Adipocyte (in vitro differentiated cells): ENCODE measurements at regions not wholly inside any gene's neighbourhood (a gene's known extent, or its start where the extent isn't known, plus 50 kb on each side); places are given as distances from the start of the nearest gene placed in this dataset.
"Not testable (repeated sequence)": the region's sequence is repeated elsewhere in the genome, so short reads cannot be mapped to it uniquely, and the experiment has no call there.

Experiments used
- DNase-seq: peaks from one replicate; pipeline ENCODE4 v3.0.0-alpha.2; 2015; ENCODE audit warnings: low read depth
- H3K27me3 ChIP-seq: replicated peaks from 2 replicates; pipeline ENCODE4 v1.7.0; 2013; ENCODE audit warnings: mild to moderate bottlenecking, low read length, moderate library complexity; ENCODE audit not compliant: control insufficient read depth, insufficient read depth
- H3K36me3 ChIP-seq: 2 replicates; pipeline ENCODE4 v1.7.0; 2013; ENCODE audit warnings: low read length, mild to moderate bottlenecking, moderate library complexity; ENCODE audit not compliant: control insufficient read depth, insufficient read depth, severe bottlenecking
- H3K4me1 ChIP-seq: 2 replicates; pipeline ENCODE4 v1.7.0; 2013; ENCODE audit warnings: mild to moderate bottlenecking, low read length, moderate library complexity; ENCODE audit not compliant: control insufficient read depth, insufficient read depth
- H3K4me3 ChIP-seq: 2 replicates; pipeline ENCODE4 v1.7.0; 2013; ENCODE audit warnings: mild to moderate bottlenecking, low read length, moderate library complexity
- H3K9ac ChIP-seq: 2 replicates; pipeline ENCODE4 v1.7.0; 2013; ENCODE audit warnings: mild to moderate bottlenecking, low read length, moderate library complexity
- H3K9me3 ChIP-seq: 2 replicates; pipeline ENCODE4 v1.7.0; 2013; ENCODE audit warnings: mild to moderate bottlenecking, low read length, moderate library complexity; ENCODE audit not compliant: control insufficient read depth

GRCh38 chr6:134400941-134401340 lies 83.0 kb upstream of the SGK1 start:
- no peaks in the 10 kb centered on the region for H3K4me1 ChIP-seq
- no peaks in the 10 kb centered on the region for H3K36me3 ChIP-seq
- no peak for DNase-seq
- no peak overlapping the region for H3K9ac ChIP-seq
- no peaks in the 10 kb centered on the region for H3K27me3 ChIP-seq
- H3K9me3 ChIP-seq: no peaks in the 10 kb centered on the region
- no peak overlapping the region for H3K4me3 ChIP-seq

GRCh38 chr6:134398453-134398852 lies 80.5 kb upstream of the SGK1 start:
- H3K4me1 ChIP-seq: no peaks in the 10 kb centered on the region
- no peaks in the 10 kb centered on the region for H3K27me3 ChIP-seq
- DNase-seq: no peak
- H3K36me3 ChIP-seq: no peaks in the 10 kb centered on the region
- H3K9ac ChIP-seq: no peak overlapping the region
- no peak overlapping the region for H3K4me3 ChIP-seq
- no peaks in the 10 kb centered on the region for H3K9me3 ChIP-seq

GRCh38 chr6:134397676-134398075 lies 79.8 kb upstream of the SGK1 start:
- no peaks in the 10 kb centered on the region for H3K36me3 ChIP-seq
- no peaks in the 10 kb centered on the region for H3K27me3 ChIP-seq
- DNase-seq: no peak
- H3K9ac ChIP-seq: no peak overlapping the region
- H3K4me3 ChIP-seq: no peak overlapping the region
- no peaks in the 10 kb centered on the region for H3K4me1 ChIP-seq
- H3K9me3 ChIP-seq: no peaks in the 10 kb centered on the region

- H3K36me3 ChIP-seq: no peaks in the 10 kb centered on the region
- H3K9me3 ChIP-seq: no peaks in the 10 kb centered on the region
- no peak overlapping the region for H3K4me3 ChIP-seq
- H3K27me3 ChIP-seq: no peaks in the 10 kb centered on the region
- DNase-seq: no peak
- H3K4me1 ChIP-seq: no peaks in the 10 kb centered on the region
- H3K9ac ChIP-seq: no peak overlapping the region
Measured at GRCh38 chr6:134394905-134395304, 77.0 kb upstream of the SGK1 start.

GRCh38 chr6:134394208-134394607 lies 76.3 kb upstream of the SGK1 start:
- Histone ChIP-seq H3K36me3 (no peaks in the 10 kb centered on the region), H3K9me3 (no peaks in the 10 kb centered on the region), H3K27me3 (no peaks in the 10 kb centered on the region), H3K9ac (no peak overlapping the region), H3K4me1 (no peaks in the 10 kb centered on the region), H3K4me3 (no peak overlapping the region)
- DNase-seq: no peak

GRCh38 chr6:134391205-134391604 lies 73.3 kb upstream of the SGK1 start:
- Histone ChIP-seq H3K4me3 (no peak overlapping the region), H3K9ac (no peak overlapping the region), H3K9me3 (no peaks in the 10 kb centered on the region), H3K27me3 (no peaks in the 10 kb centered on the region), H3K36me3 (no peaks in the 10 kb centered on the region), H3K4me1 (no peaks in the 10 kb centered on the region)
- no peak for DNase-seq

GRCh38 chr6:134389658-134390057 lies 71.7 kb upstream of the SGK1 start:
- Histone ChIP-seq H3K4me1 (no peaks in the 10 kb centered on the region), H3K36me3 (no peaks in the 10 kb centered on the region), H3K9me3 (no peaks in the 10 kb centered on the region), H3K4me3 (no peak overlapping the region), H3K9ac (no peak overlapping the region), H3K27me3 (no peaks in the 10 kb centered on the region)
- DNase-seq: no peak

GRCh38 chr6:134389129-134389528 lies 71.2 kb upstream of the SGK1 start:
- H3K9me3 ChIP-seq: no peaks in the 10 kb centered on the region
- H3K36me3 ChIP-seq: no peaks in the 10 kb centered on the region
- H3K4me3 ChIP-seq: no peak overlapping the region
- DNase-seq: no peak
- no peaks in the 10 kb centered on the region for H3K4me1 ChIP-seq
- no peak overlapping the region for H3K9ac ChIP-seq
- no peaks in the 10 kb centered on the region for H3K27me3 ChIP-seq

GRCh38 chr6:134386482-134386881 lies 68.6 kb upstream of the SGK1 start:
- not testable (repeated sequence) for DNase-seq, H3K4me3 ChIP-seq, H3K4me1 ChIP-seq, H3K36me3 ChIP-seq, H3K9ac ChIP-seq, H3K9me3 ChIP-seq, H3K27me3 ChIP-seq

GRCh38 chr6:134381959-134382358 lies 64.0 kb upstream of the SGK1 start:
- DNase-seq: no peak
- Histone ChIP-seq H3K27me3 (no peaks in the 10 kb centered on the region), H3K4me3 (no peak overlapping the region), H3K9me3 (no peaks in the 10 kb centered on the region), H3K4me1 (peaks cover 4% of the 10 kb centered on the region), H3K9ac (no peak overlapping the region), H3K36me3 (no peaks in the 10 kb centered on the region)

- no peak for DNase-seq
- no peaks in the 10 kb centered on the region for H3K9me3 ChIP-seq
- peaks cover 4% of the 10 kb centered on the region for H3K4me1 ChIP-seq
- H3K4me3 ChIP-seq: no peak overlapping the region
- H3K27me3 ChIP-seq: no peaks in the 10 kb centered on the region
- H3K36me3 ChIP-seq: no peaks in the 10 kb centered on the region
- no peak overlapping the region for H3K9ac ChIP-seq
Measured at GRCh38 chr6:134379599-134379998, 61.7 kb upstream of the SGK1 start.

- H3K27me3 ChIP-seq: no peaks in the 10 kb centered on the region
- DNase-seq: no peak
- no peaks in the 10 kb centered on the region for H3K36me3 ChIP-seq
- H3K9ac ChIP-seq: no peak overlapping the region
- H3K9me3 ChIP-seq: no peaks in the 10 kb centered on the region
- peaks cover 4% of the 10 kb centered on the region for H3K4me1 ChIP-seq
- H3K4me3 ChIP-seq: no peak overlapping the region
Measured at GRCh38 chr6:134379076-134379475, 61.2 kb upstream of the SGK1 start.
